ENCODE measurements at regions not wholly inside any gene's neighbourhood (a gene's known extent, or its start where the extent isn't known, plus 50 kb on each side); places are given as distances from the start of the nearest gene placed in this dataset.

DNA sequence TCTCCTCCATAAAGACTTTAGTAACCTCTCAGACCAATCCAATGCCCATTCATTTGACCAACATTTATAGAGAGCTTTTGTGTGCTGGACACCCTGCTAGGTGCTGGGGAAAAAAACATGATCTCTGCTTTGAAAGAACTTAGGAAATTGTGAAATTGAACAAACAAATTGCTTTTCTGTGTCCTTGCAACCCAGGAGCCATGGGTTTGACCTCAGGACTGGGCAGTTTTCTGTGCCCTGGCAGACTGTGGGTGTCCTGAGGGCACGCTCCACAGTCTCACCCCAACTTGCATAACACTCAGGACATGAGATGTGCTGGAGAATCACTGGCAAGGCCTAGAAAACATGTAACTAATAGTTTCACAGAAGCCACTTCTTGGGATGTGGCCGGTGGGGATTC, 429.1 kb upstream of the ZMIZ1 start:
- TF ChIP-seq, protein P1, sequence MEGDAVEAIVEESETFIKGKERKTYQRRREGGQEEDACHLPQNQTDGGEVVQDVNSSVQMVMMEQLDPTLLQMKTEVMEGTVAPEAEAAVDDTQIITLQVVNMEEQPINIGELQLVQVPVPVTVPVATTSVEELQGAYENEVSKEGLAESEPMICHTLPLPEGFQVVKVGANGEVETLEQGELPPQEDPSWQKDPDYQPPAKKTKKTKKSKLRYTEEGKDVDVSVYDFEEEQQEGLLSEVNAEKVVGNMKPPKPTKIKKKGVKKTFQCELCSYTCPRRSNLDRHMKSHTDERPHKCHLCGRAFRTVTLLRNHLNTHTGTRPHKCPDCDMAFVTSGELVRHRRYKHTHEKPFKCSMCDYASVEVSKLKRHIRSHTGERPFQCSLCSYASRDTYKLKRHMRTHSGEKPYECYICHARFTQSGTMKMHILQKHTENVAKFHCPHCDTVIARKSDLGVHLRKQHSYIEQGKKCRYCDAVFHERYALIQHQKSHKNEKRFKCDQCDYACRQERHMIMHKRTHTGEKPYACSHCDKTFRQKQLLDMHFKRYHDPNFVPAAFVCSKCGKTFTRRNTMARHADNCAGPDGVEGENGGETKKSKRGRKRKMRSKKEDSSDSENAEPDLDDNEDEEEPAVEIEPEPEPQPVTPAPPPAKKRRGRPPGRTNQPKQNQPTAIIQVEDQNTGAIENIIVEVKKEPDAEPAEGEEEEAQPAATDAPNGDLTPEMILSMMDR (IDR thresholded peaks at IDR 0.05; ENCODE audit: low read length), result no peak
- no peak for TF ChIP-seq EZH2 (IDR thresholded peaks at IDR 0.05; ENCODE audit: borderline replicate concordance, low read length)
- Histone ChIP-seq H3K4me3 (ENCODE audit: low read depth, low read length, poor library complexity, severe bottlenecking) (no peak overlapping the region), H3K9ac (ENCODE audit: low read length) (no peak overlapping the region), H3F3A (ENCODE audit: insufficient read depth, low read length) (no peaks in the 10 kb centered on the region), H3K4me2 (ENCODE audit: low read length) (no peak overlapping the region), H3K27me3 (ENCODE audit: insufficient read depth, low read length) (no peaks in the 10 kb centered on the region), H3K4me1 (ENCODE audit: insufficient read depth, low read length, severe bottlenecking) (peaks cover 6% of the 10 kb centered on the region), H3K9me3 (ENCODE audit: low read length) (no peaks in the 10 kb centered on the region), H2AFZ (ENCODE audit: low read length) (no peak overlapping the region), H3K9me2 (ENCODE audit: low read depth, low read length) (no peaks in the 10 kb centered on the region), H3K36me3 (ENCODE audit: insufficient read depth, low read length) (no peaks in the 10 kb centered on the region), H3K79me2 (ENCODE audit: insufficient read depth, low read length) (no peaks in the 10 kb centered on the region), H3K27ac (ENCODE audit: low read depth, low read length, poor library complexity, severe bottlenecking) (no peak overlapping the region), H4K20me1 (ENCODE audit: insufficient read depth, low read length) (no peaks in the 10 kb centered on the region)

DNA sequence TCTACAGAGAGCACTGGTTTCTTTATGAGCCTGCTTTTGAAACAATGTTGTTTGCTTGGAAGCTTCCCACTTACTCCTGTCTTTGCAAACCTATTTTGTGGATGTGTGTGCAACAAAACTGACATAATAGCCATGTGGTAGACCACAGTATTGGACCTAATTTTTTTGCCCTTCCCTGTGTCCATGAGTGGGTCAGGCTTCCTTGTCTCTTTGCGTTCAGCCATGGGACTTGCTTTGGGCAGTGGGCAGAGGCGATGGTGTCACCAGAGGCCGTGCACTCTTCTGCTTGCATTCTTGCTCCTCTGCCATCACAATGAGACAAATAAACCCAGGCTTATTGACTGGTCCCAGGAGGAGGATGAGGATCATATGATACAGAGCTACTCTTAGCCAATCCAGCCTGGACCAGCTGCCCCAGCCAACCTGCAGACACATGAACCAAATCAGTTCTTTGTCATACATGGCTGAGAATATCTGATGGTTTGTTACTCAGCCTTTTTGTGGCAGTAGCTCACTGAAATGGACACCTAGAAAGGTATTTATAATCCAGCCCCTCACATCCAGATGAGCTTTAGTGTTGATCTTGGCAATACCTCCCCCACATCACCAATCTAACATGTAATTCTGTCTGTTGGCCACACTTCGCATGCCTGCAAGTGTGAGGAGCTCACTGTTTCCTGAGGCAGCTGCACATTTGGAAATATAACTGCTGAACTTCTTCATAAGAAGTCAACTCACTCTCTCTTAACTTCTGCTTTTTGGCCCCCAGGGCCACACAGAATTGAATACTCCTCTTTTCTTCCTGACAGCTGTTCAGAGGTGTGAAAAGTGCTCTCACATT, 427.8 kb upstream of the ZMIZ1 start:
- no peak overlapping the region for H3K27ac ChIP-seq (ENCODE audit: low read depth, low read length, poor library complexity, severe bottlenecking)
- H3K4me2 ChIP-seq (ENCODE audit: low read length), result no peak overlapping the region
- H3K79me2 ChIP-seq (ENCODE audit: insufficient read depth, low read length), result no peaks in the 10 kb centered on the region
- no peak overlapping the region for H3K9ac ChIP-seq (ENCODE audit: low read length)
- no peaks in the 10 kb centered on the region for H3K9me2 ChIP-seq (ENCODE audit: low read depth, low read length)
- H3K9me3 ChIP-seq (ENCODE audit: low read length), result no peaks in the 10 kb centered on the region
- no peaks in the 10 kb centered on the region for H3K36me3 ChIP-seq (ENCODE audit: insufficient read depth, low read length)
- TF ChIP-seq, protein P1 (IDR thresholded peaks at IDR 0.05; ENCODE audit: low read length), result no peak
- no peak for TF ChIP-seq EZH2 (IDR thresholded peaks at IDR 0.05; ENCODE audit: borderline replicate concordance, low read length)
- H3K27me3 ChIP-seq (ENCODE audit: insufficient read depth, low read length), result no peaks in the 10 kb centered on the region
- no peaks in the 10 kb centered on the region for H3F3A ChIP-seq (ENCODE audit: insufficient read depth, low read length)
- H4K20me1 ChIP-seq (ENCODE audit: insufficient read depth, low read length), result no peaks in the 10 kb centered on the region
- H3K4me1 ChIP-seq (ENCODE audit: insufficient read depth, low read length, severe bottlenecking), result peaks cover 6% of the 10 kb centered on the region
- H3K4me3 ChIP-seq (ENCODE audit: low read depth, low read length, poor library complexity, severe bottlenecking), result no peak overlapping the region
- H2AFZ ChIP-seq (ENCODE audit: low read length), result no peak overlapping the region

DNA sequence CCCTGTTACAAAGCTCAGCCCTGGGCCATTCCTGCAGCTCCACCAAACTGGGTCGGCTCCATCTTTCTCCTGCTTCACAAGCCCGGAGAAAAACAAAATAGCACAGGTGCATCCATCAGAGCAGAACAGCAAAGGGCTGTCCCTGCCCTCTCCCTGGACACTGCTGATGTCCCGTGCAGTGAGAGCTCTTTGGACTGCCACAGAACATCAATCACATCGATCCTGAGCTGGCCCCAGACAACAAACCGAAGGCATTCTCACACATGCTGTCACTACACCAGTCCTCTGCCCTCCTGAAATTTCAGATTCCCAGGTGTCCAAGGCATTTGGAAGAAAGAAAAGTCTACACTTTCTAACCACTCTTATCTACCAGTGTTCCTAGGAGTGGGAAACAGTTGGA, 427.1 kb upstream of the ZMIZ1 start:
- Histone ChIP-seq H3K9me2 (ENCODE audit: low read depth, low read length) (no peaks in the 10 kb centered on the region), H3K4me2 (ENCODE audit: low read length) (no peak overlapping the region), H4K20me1 (ENCODE audit: insufficient read depth, low read length) (no peaks in the 10 kb centered on the region), H2AFZ (ENCODE audit: low read length) (no peak overlapping the region), H3K27ac (ENCODE audit: low read depth, low read length, poor library complexity, severe bottlenecking) (no peak overlapping the region), H3K79me2 (ENCODE audit: insufficient read depth, low read length) (no peaks in the 10 kb centered on the region), H3K9me3 (ENCODE audit: low read length) (no peaks in the 10 kb centered on the region), H3K27me3 (ENCODE audit: insufficient read depth, low read length) (no peaks in the 10 kb centered on the region), H3K36me3 (ENCODE audit: insufficient read depth, low read length) (no peaks in the 10 kb centered on the region), H3K4me3 (ENCODE audit: low read depth, low read length, poor library complexity, severe bottlenecking) (no peak overlapping the region), H3K4me1 (ENCODE audit: insufficient read depth, low read length, severe bottlenecking) (peaks cover 6% of the 10 kb centered on the region), H3F3A (ENCODE audit: insufficient read depth, low read length) (no peaks in the 10 kb centered on the region), H3K9ac (ENCODE audit: low read length) (no peak overlapping the region)
- no peak for TF ChIP-seq EZH2 (IDR thresholded peaks at IDR 0.05; ENCODE audit: borderline replicate concordance, low read length)
- TF ChIP-seq, protein P1 (IDR thresholded peaks at IDR 0.05; ENCODE audit: low read length), result no peak
